Keratinocyte (primary cell): ENCODE measurements at regions not wholly inside any gene's neighbourhood (a gene's known extent, or its start where the extent isn't known, plus 50 kb on each side); places are given as distances from the start of the nearest gene placed in this dataset.

Experiments
- DNase-seq: peaks from one replicate; pipeline ENCODE4 v3.0.0-alpha.2; 2011; ENCODE audit warnings: low read depth, missing footprints, low spot score
- FAIRE-seq: peaks from 2 replicates; lab custom pipeline; 2011; peaks lifted over from hg19 to GRCh38; lab: Jason Lieb, UNC
- H2AFZ ChIP-seq: 2 replicates; pipeline ENCODE4 v1.6.0; 2012; ENCODE audit warnings: low read length, control low read depth, inconsistent platforms; ENCODE audit not compliant: control insufficient read depth
- H3K27ac ChIP-seq: 2 replicates; pipeline ENCODE4 v1.5.1; 2011; ENCODE audit warnings: low read length; ENCODE audit not compliant: control insufficient read depth, insufficient read depth
- H3K27me3 ChIP-seq: 3 replicates; pipeline ENCODE4 v1.6.0; 2011; ENCODE audit warnings: low read length; ENCODE audit not compliant: control insufficient read depth, insufficient read depth; ENCODE audit errors: extremely low read depth
- H3K36me3 ChIP-seq, 2 experiments: 2 replicates in 1 of 2; 3 replicates in 1 of 2; pipeline ENCODE4 v1.5.1; 2011; ENCODE audit warnings: low read length in 2 of 2, mild to moderate bottlenecking in 1 of 2; ENCODE audit not compliant: control insufficient read depth in 2 of 2, insufficient read depth in 2 of 2; ENCODE audit errors: extremely low read depth in 1 of 2
- H3K4me1 ChIP-seq: 3 replicates; pipeline ENCODE4 v1.5.1; 2011; ENCODE audit warnings: low read length; ENCODE audit not compliant: control insufficient read depth, insufficient read depth; ENCODE audit errors: extremely low read depth
- H3K4me2 ChIP-seq: 3 replicates; pipeline ENCODE4 v1.6.0; 2011; ENCODE audit warnings: low read depth, low read length; ENCODE audit not compliant: control insufficient read depth, insufficient read depth; ENCODE audit errors: extremely low read depth
- H3K4me3 ChIP-seq, 3 experiments: fragments of 200-600 bp in 1 of 3; sonication (generic) in 1 of 3; 2 replicates in 2 of 3; 3 replicates in 1 of 3; pipeline ENCODE4 v1.5.1; 2011 to 2016; ENCODE audit warnings: low read length in 3 of 3, mild to moderate bottlenecking in 3 of 3, control low read depth in 2 of 3, inconsistent platforms in 1 of 3, low read depth in 1 of 3, mixed read lengths in 1 of 3, mixed run types in 1 of 3, moderate library complexity in 1 of 3; ENCODE audit not compliant: control insufficient read depth in 2 of 3, insufficient read depth in 2 of 3; ENCODE audit errors: extremely low read depth in 1 of 3
- H3K79me2 ChIP-seq: 2 replicates; pipeline ENCODE4 v1.6.0; 2012; ENCODE audit warnings: low read length; ENCODE audit not compliant: control insufficient read depth, insufficient read depth
- H3K9ac ChIP-seq: 3 replicates; pipeline ENCODE4 v1.6.0; 2011; ENCODE audit warnings: low read length; ENCODE audit not compliant: control insufficient read depth, insufficient read depth; ENCODE audit errors: extremely low read depth
- H3K9me1 ChIP-seq: 3 replicates; pipeline ENCODE4 v1.6.0; 2011; ENCODE audit warnings: low read length; ENCODE audit not compliant: control insufficient read depth, insufficient read depth; ENCODE audit errors: extremely low read depth
- H3K9me3 ChIP-seq: 2 replicates; pipeline ENCODE4 v1.5.1; 2012; ENCODE audit warnings: low read depth, low read length; ENCODE audit not compliant: control insufficient read depth
- H4K20me1 ChIP-seq: 3 replicates; pipeline ENCODE4 v1.6.0; 2011; ENCODE audit warnings: low read length; ENCODE audit not compliant: control insufficient read depth, insufficient read depth; ENCODE audit errors: extremely low read depth
- CTCF ChIP-seq, 3 experiments: IDR thresholded peaks in 1 of 3; conservative IDR thresholded peaks in 1 of 3; optimal IDR thresholded peaks in 1 of 3; 2 replicates in 2 of 3; 3 replicates in 1 of 3; pipeline versions ENCODE3 to v1.5.1; 2011; ENCODE audit warnings: low read length in 3 of 3, mild to moderate bottlenecking in 3 of 3, moderate library complexity in 2 of 3, control low read depth in 1 of 3, inconsistent platforms in 1 of 3; ENCODE audit not compliant: insufficient read depth in 2 of 3; ENCODE audit errors: extremely low read depth in 1 of 3
- EZH2 ChIP-seq: IDR thresholded peaks from one replicate; pipeline ENCODE4 v1.6.1; 2012; ENCODE audit warnings: inconsistent platforms, mild to moderate bottlenecking, low read length, moderate library complexity
- dilution Hi-C: fragments of 300-500 bp; cut with MboI; formaldehyde crosslinking; loops from one replicate; pipeline ENCODE4 v1.7.0; 2020; ENCODE audit warnings: low sequenced_read_pairs; ENCODE audit not compliant: extremely low pct_ligation_motif_present

GRCh38 chr12:17203497-17203896 lies 597.5 kb upstream of the LMO3 start:
- FAIRE-seq (no peak), DNase-seq (no peak)
- Histone ChIP-seq H2AFZ (no peak overlapping the region), H3K27ac (no peak overlapping the region), H3K4me3 (no peak overlapping the region), H3K27me3 (no peaks in the 10 kb centered on the region), H3K9me1 (no peaks in the 10 kb centered on the region), H3K9ac (no peak overlapping the region), H3K79me2 (no peaks in the 10 kb centered on the region), H3K4me2 (no peak overlapping the region), H3K9me3 (peaks cover 3% of the 10 kb centered on the region), H4K20me1 (no peaks in the 10 kb centered on the region), H3K4me1 (no peaks in the 10 kb centered on the region), H3K36me3 (no peaks in the 10 kb centered on the region)
- dilution Hi-C loops = no loop called here
- TF ChIP-seq CTCF (optimal IDR thresholded peaks at IDR 0.05 in 1 of 3, IDR thresholded peaks at IDR 0.05 in 1 of 3, conservative IDR thresholded peaks at IDR 0.05 in 1 of 3; ENCODE audit: extremely low read depth in 1 of 3, insufficient read depth in 2 of 3, low read length in 3 of 3) = no peak
- no peak for TF ChIP-seq EZH2

GRCh38 chr12:17197971-17198370 lies 592.0 kb upstream of the LMO3 start:
- H3K4me1 ChIP-seq = no peaks in the 10 kb centered on the region
- H3K9ac ChIP-seq = no peak overlapping the region
- no peak for TF ChIP-seq CTCF (optimal IDR thresholded peaks at IDR 0.05 in 1 of 3, IDR thresholded peaks at IDR 0.05 in 1 of 3, conservative IDR thresholded peaks at IDR 0.05 in 1 of 3; ENCODE audit: extremely low read depth in 1 of 3, insufficient read depth in 2 of 3, low read length in 3 of 3)
- TF ChIP-seq EZH2 = no peak
- H3K4me2 ChIP-seq = no peak overlapping the region
- H3K27ac ChIP-seq = no peak overlapping the region
- H3K9me1 ChIP-seq = no peaks in the 10 kb centered on the region
- no peak for FAIRE-seq
- no peaks in the 10 kb centered on the region for H3K79me2 ChIP-seq
- no peak for DNase-seq
- dilution Hi-C loops = no loop called here
- no peaks in the 10 kb centered on the region for H4K20me1 ChIP-seq
- H3K4me3 ChIP-seq = no peak overlapping the region
- H3K9me3 ChIP-seq = no peaks in the 10 kb centered on the region
- H3K27me3 ChIP-seq = no peaks in the 10 kb centered on the region
- H3K36me3 ChIP-seq = no peaks in the 10 kb centered on the region
- no peak overlapping the region for H2AFZ ChIP-seq
